CD1c-positive myeloid dendritic cell (primary cell): ENCODE measurements at regions not wholly inside any gene's neighbourhood (a gene's known extent, or its start where the extent isn't known, plus 50 kb on each side); places are given as distances from the start of the nearest gene placed in this dataset.
"Not testable (repeated sequence)": the region's sequence is repeated elsewhere in the genome, so short reads cannot be mapped to it uniquely, and the experiment has no call there.

Experiments used
- DNase-seq: peaks from one replicate; pipeline ENCODE4 v3.0.0-alpha.2; 2016; ENCODE audit errors: extremely low spot score

DNA sequence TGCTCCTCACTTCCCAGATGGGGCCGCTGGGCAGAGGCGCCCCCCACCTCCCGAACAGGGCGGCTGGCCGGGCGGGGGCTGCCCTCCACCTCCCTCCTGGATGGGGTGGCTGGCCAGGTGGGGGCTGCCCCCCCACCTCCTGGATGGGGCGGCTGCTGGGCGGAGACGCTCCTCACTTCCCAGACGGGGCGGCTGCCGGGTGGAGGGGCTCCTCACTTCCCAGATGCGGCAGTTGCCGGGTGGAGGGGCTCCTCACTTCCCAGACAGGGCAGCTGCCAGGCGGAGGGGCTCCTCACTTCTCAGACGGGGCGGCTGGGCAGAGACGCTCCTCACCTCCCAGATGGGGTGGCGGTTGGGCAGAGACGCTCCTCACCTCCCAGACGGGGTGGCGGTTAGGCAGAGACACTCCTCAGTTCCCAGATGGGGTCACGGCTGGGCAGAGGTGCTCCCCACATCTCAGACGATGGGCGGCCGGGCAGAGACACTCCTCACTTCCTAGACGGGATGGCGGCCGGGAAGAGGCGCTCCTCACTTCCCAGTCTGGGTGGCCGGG lies 428.8 kb downstream of the FGF13 start:
- not testable (repeated sequence) for DNase-seq

DNA sequence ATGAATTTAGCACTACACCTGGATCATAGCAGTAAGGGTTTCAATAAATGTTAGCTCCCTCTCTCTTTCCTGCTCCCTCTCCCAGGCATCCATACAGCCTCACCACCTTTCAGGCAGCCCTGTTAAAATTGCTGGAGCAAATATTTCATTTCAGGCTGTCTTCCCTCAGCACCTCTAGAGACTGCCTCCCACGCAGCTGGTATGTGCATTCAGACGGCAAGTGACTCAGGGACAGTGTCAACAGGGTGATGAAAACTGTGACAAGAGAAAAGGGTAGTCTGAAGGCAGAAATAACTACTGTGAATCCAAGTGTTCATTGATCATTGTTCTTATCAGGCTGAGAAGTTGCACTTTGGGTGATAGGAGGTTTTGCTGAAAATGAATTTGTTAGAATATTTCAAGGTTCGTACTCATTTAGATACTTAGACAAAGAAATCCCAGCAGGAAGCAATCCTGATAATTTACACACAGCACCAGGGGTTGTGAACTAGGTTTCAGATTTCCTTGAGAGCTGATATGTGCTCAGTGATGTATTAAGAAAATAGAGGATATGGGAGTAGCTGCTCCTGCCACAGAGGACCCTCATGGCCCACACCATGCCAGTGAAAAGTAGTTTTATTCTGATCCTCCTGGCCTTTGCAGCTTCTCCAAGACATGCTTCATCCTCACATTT lies 424.2 kb downstream of the FGF13 start:
- DNase-seq = no peak

DNA sequence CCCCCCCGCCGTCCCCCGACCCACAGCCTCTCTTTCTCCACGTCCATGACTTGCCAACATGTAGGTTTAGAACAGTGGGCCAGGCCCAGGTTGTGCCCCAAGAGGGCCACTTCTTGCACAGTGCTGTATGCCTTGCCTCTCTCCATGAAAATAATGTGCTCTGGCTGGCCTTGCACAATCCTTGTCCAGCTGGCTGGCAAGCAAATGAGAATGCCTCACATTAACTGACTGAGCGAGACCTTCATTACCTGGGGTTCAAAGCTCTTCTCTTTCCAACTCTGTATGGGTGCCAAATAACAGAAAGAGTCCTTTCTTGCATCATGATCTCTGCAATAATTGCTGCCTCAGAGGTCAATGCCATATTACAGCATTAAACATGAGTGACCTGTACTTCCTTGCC lies 416.6 kb downstream of the FGF13 start:
- DNase-seq = no peak

- DNase-seq = no peak
These were observed 413.2 kb downstream of the FGF13 start for GRCh38 chrX:138298268-138298667.

GRCh38 chrX:138345801-138346200 lies 365.7 kb downstream of the FGF13 start:
- DNase-seq = no peak

- no peak for DNase-seq
These were observed 362.2 kb downstream of the FGF13 start for GRCh38 chrX:138349351-138349750.

DNA sequence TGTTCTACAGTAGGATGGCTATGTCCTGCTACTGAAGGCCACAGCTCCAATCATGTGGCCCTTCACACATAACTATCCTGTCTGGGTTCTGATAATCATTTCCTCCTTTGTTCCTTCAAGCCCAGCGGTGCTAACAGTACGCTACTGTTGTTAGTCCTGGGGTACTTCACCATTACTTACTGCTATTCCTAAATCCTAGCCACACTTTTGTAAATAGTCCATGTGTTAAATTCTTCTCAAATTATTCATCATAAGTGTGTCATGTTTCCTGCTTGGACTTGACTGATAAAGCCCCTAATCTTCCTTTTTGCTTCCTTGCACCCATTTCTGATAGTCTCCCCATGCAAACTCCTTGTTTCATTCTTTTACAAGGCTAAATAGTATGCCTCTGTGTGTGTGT lies 332.6 kb downstream of the FGF13 start:
- no peak for DNase-seq

GRCh38 chrX:138408101-138408500 lies 303.4 kb downstream of the FGF13 start:
- DNase-seq = no peak

DNA sequence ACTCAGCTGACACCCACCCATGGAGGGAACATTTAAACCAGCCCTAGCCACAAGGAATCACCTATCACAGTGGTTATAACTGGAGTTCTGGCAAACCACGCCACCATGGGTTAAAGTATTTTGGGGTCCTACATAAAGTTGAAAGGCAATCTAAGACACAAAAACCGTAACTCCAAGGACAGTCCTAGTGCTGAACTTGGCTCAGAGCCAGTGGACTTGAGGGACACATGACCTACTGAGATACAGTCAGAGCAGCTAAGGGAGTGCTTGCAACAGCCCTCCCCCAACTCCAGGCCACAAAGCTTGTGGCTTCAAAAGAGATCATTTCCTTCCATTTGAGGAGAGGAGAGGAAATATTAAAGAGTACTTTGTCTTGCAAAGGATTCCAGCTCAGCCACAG lies 300.5 kb downstream of the FGF13 start:
- no peak for DNase-seq
